ENCODE measurements at regions not wholly inside any gene's neighbourhood (a gene's known extent, or its start where the extent isn't known, plus 50 kb on each side); places are given as distances from the start of the nearest gene placed in this dataset.

DNA sequence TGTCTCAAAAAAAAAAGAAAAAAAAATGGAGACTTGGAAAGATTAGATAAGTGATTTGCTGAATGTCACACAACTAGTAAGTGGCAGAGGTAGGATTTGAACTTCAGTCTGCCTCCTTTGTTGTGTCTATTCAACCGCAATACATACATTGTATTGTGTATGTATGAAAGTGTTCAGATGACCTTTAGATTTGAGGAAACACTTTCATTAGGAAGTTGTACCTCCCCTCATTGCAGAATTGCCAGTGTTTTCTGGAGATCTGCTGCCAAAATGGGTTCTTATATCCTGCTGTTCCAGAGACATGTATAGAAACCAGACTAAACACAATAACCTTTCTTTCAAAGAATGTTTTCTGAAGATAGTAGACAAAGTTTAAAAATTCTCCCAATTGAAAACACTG lies 247.4 kb upstream of the TBL1XR1 start:
- H2AFZ ChIP-seq (ENCODE audit: low read depth, low read length), result no peak overlapping the region

More for the DNA sequence above, 247.4 kb upstream of the TBL1XR1 start:
- no peaks in the 10 kb centered on the region for H3K36me3 ChIP-seq (ENCODE audit: control insufficient read depth in 2 of 2, extremely low read depth in 1 of 2, insufficient read depth in 2 of 2, low read length in 2 of 2)
- H3K27ac ChIP-seq (ENCODE audit: insufficient read depth, low read depth, low read length), result no peak overlapping the region
- ChIA-PET CTCF (no interaction called here), POLR2A (no interaction called here)
- H3K4me2 ChIP-seq (ENCODE audit: insufficient read depth, low read length), result no peak overlapping the region
- no TSS peak for BruUV-seq (replicated peaks)
- no peak for FAIRE-seq
- H3K4me3 ChIP-seq (replicated peaks in 1 of 3; ENCODE audit: insufficient read depth in 1 of 3, low read depth in 1 of 3, low read length in 3 of 3), result no peak overlapping the region
- TF ChIP-seq POLR2A (IDR thresholded peaks at IDR 0.05; ENCODE audit: low read depth, low read length) (no peak), MAX (IDR thresholded peaks at IDR 0.05; ENCODE audit: insufficient read depth, insufficient read length) (no peak), JUN (IDR thresholded peaks at IDR 0.05; ENCODE audit: borderline replicate concordance, insufficient read depth, insufficient read length, low read depth) (no peak), POLR2AphosphoS5 (IDR thresholded peaks at IDR 0.05; ENCODE audit: insufficient read depth, low read depth, low read length) (no peak), FOS (IDR thresholded peaks at IDR 0.05; ENCODE audit: borderline replicate concordance, insufficient read depth, low read length) (no peak), GATA2 (IDR thresholded peaks at IDR 0.05; ENCODE audit: insufficient read depth, insufficient read length, low read depth, low read length) (no peak), EZH2 (IDR thresholded peaks at IDR 0.05; ENCODE audit: borderline replicate concordance, low read depth, low read length, severe bottlenecking) (no peak), MYC (IDR thresholded peaks at IDR 0.05; ENCODE audit: low read depth, low read length) (no peak)
- TF ChIP-seq, protein P1, sequence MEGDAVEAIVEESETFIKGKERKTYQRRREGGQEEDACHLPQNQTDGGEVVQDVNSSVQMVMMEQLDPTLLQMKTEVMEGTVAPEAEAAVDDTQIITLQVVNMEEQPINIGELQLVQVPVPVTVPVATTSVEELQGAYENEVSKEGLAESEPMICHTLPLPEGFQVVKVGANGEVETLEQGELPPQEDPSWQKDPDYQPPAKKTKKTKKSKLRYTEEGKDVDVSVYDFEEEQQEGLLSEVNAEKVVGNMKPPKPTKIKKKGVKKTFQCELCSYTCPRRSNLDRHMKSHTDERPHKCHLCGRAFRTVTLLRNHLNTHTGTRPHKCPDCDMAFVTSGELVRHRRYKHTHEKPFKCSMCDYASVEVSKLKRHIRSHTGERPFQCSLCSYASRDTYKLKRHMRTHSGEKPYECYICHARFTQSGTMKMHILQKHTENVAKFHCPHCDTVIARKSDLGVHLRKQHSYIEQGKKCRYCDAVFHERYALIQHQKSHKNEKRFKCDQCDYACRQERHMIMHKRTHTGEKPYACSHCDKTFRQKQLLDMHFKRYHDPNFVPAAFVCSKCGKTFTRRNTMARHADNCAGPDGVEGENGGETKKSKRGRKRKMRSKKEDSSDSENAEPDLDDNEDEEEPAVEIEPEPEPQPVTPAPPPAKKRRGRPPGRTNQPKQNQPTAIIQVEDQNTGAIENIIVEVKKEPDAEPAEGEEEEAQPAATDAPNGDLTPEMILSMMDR (IDR thresholded peaks at IDR 0.05; ENCODE audit: extremely low read depth in 1 of 2, insufficient read depth in 1 of 2, low read depth in 1 of 2, low read length in 2 of 2), result no peak
- no peaks in the 10 kb centered on the region for H3K9me1 ChIP-seq (replicated peaks; ENCODE audit: control insufficient read depth, extremely low read depth, insufficient read depth, low read length)
- H3K4me1 ChIP-seq (ENCODE audit: control insufficient read depth, extremely low read depth, insufficient read depth, low read length), result peaks cover 5% of the 10 kb centered on the region
- DNase-seq (ENCODE audit: low read depth, low spot score), result no peak
- intact Hi-C loops (cut with micrococcal nuclease), result loop anchor here (5.0 kb wide), 2 partner anchors 32 to 257 kb away; no protein-coding TSS in a partner anchor
- H3K9ac ChIP-seq (replicated peaks; ENCODE audit: extremely low read depth, insufficient read depth, low read length), result no peak overlapping the region
- no peaks in the 10 kb centered on the region for H4K20me1 ChIP-seq (replicated peaks; ENCODE audit: control insufficient read depth, extremely low read depth, insufficient read depth, low read length)
- H3K79me2 ChIP-seq (ENCODE audit: control insufficient read depth, insufficient read depth, low read length), result no peaks in the 10 kb centered on the region
- no peaks in the 10 kb centered on the region for H3K27me3 ChIP-seq (ENCODE audit: control insufficient read depth in 2 of 2, insufficient read depth in 2 of 2, low read length in 2 of 2)
- dilution Hi-C loops (cut with MboI; ENCODE audit: extremely low pct_ligation_motif_present, low sequenced_read_pairs), result no loop called here
- H3K9me3 ChIP-seq (replicated peaks; ENCODE audit: control insufficient read depth, insufficient read depth, low read length), result no peaks in the 10 kb centered on the region
